CD4-positive, alpha-beta T cell (primary cell): ENCODE measurements at regions not wholly inside any gene's neighbourhood (a gene's known extent, or its start where the extent isn't known, plus 50 kb on each side); places are given as distances from the start of the nearest gene placed in this dataset.

Experiments
- ATAC-seq: fragments of 200-7000 bp; cut with Tn5 transposase; one replicate; pipeline ENCODE4 v1.10.0; 2022; ENCODE audit warnings: mild to moderate bottlenecking; ENCODE audit not compliant: poor library complexity
- CTCF ChIA-PET: fragments of 350-600 bp; sonication (Branson Sonifier 250); formaldehyde crosslinking; loops from one replicate; lab custom pipeline; 2021; ENCODE audit warnings: antibody characterized with exemption, inconsistent platforms; lab: Charles Lee
- POLR2A ChIA-PET: fragments of 350-600 bp; sonication (Branson Sonifier 250); formaldehyde crosslinking; loops from one replicate; lab custom pipeline; 2021; ENCODE audit warnings: antibody characterized with exemption, inconsistent platforms; lab: Charles Lee
- DNase-seq, 14 experiments: peaks; one replicate each; pipeline ENCODE4 v3.0.0-alpha.2; 2013 to 2020; ENCODE audit warnings: mixed read lengths in 2 of 14
- H3K27ac ChIP-seq, 2 donors: one replicate each; pipeline versions ENCODE4 v1.5.1 to v1.7.0; 2013; ENCODE audit warnings: low read length in 2 of 2, low read depth in 1 of 2, mild to moderate bottlenecking in 1 of 2
- H3K27me3 ChIP-seq, 2 experiments: 1 replicate in 1 of 2; 2 replicates in 1 of 2; pipeline versions ENCODE4 v1.6.1 to v1.7.0; 2013; ENCODE audit warnings: low read length in 2 of 2, control low read depth in 1 of 2, mild to moderate bottlenecking in 1 of 2, moderate library complexity in 1 of 2; ENCODE audit not compliant: insufficient read depth in 2 of 2, control insufficient read depth in 1 of 2
- H3K36me3 ChIP-seq: one replicate; pipeline ENCODE4 v1.6.1; 2013; ENCODE audit warnings: low read length, control low read depth; ENCODE audit not compliant: insufficient read depth
- H3K4me1 ChIP-seq: one replicate; pipeline ENCODE4 v1.6.1; 2013; ENCODE audit warnings: low read length, control low read depth; ENCODE audit not compliant: insufficient read depth
- H3K4me3 ChIP-seq: one replicate; pipeline ENCODE4 v1.5.1; 2013; ENCODE audit warnings: mild to moderate bottlenecking, low read length, moderate library complexity
- H3K9me3 ChIP-seq, 2 experiments: 1 replicate in 1 of 2; 2 replicates in 1 of 2; pipeline versions ENCODE4 v1.6.1 to v1.7.0; 2013; ENCODE audit warnings: low read length in 2 of 2, mild to moderate bottlenecking in 2 of 2, control low read depth in 1 of 2, moderate library complexity in 1 of 2; ENCODE audit not compliant: control insufficient read depth in 1 of 2, insufficient read depth in 1 of 2
- H3K27ac Mint-ChIP-seq: one replicate; pipeline ENCODE4 v1.8.0; 2020; ENCODE audit warnings: mixed read lengths
- H3K27me3 Mint-ChIP-seq: one replicate; pipeline ENCODE4 v1.8.0; 2021; ENCODE audit warnings: mixed read lengths
- H3K36me3 Mint-ChIP-seq: one replicate; pipeline ENCODE4 v1.8.0; 2021; ENCODE audit warnings: low read depth, mixed read lengths
- H3K4me1 Mint-ChIP-seq: one replicate; pipeline ENCODE4 v1.8.0; 2021; ENCODE audit warnings: low read depth, mixed read lengths
- H3K4me3 Mint-ChIP-seq: one replicate; pipeline ENCODE4 v1.8.0; 2020; ENCODE audit warnings: mild to moderate bottlenecking, mixed read lengths
- H3K9me3 Mint-ChIP-seq: one replicate; pipeline ENCODE4 v1.8.0; 2020; ENCODE audit warnings: mixed read lengths
- intact Hi-C, 2 experiments: fragments of 100-400 bp; cut with DNase I in 1 of 2; cut with micrococcal nuclease in 1 of 2; formaldehyde crosslinking; loops; one replicate each; pipeline versions ENCODE4 v1.15.1 to v1.9.0; 2023 to 2025; cut with DNase I, micrococcal nuclease
- TF ChIP-seq, protein P1 (sequence below): fragments of 200-600 bp; IDR thresholded peaks from one replicate; pipeline ENCODE4 v1.8.0; 2022; ENCODE audit warnings: antibody characterized with exemption, mild to moderate bottlenecking

- peaks cover 18% of the 10 kb centered on the region for H3K9me3 Mint-ChIP-seq
- ChIA-PET CTCF (no interaction called here), POLR2A (no interaction called here)
- intact Hi-C loops: no loop called here
- Histone ChIP-seq H3K27me3 (no peaks in the 10 kb centered on the region), H3K9me3 (peaks cover 9 to 30% of the 10 kb centered on the region in 2 experiments), H3K27ac (no peak overlapping the region), H3K4me1 (no peaks in the 10 kb centered on the region), H3K36me3 (no peaks in the 10 kb centered on the region), H3K4me3 (no peak overlapping the region)
- no peak for ATAC-seq
- no peak overlapping the region for H3K4me3 Mint-ChIP-seq
- H3K4me1 Mint-ChIP-seq: no peaks in the 10 kb centered on the region
- H3K27me3 Mint-ChIP-seq: no peaks in the 10 kb centered on the region
- TF ChIP-seq, protein P1, sequence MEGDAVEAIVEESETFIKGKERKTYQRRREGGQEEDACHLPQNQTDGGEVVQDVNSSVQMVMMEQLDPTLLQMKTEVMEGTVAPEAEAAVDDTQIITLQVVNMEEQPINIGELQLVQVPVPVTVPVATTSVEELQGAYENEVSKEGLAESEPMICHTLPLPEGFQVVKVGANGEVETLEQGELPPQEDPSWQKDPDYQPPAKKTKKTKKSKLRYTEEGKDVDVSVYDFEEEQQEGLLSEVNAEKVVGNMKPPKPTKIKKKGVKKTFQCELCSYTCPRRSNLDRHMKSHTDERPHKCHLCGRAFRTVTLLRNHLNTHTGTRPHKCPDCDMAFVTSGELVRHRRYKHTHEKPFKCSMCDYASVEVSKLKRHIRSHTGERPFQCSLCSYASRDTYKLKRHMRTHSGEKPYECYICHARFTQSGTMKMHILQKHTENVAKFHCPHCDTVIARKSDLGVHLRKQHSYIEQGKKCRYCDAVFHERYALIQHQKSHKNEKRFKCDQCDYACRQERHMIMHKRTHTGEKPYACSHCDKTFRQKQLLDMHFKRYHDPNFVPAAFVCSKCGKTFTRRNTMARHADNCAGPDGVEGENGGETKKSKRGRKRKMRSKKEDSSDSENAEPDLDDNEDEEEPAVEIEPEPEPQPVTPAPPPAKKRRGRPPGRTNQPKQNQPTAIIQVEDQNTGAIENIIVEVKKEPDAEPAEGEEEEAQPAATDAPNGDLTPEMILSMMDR: no peak
- no peak overlapping the region for H3K27ac Mint-ChIP-seq
- peaks cover 44% of the 10 kb centered on the region for H3K36me3 Mint-ChIP-seq
- no peak for DNase-seq
Observed at GRCh38 chr16:11485676-11486075, 101.0 kb downstream of the LITAF start.

DNA sequence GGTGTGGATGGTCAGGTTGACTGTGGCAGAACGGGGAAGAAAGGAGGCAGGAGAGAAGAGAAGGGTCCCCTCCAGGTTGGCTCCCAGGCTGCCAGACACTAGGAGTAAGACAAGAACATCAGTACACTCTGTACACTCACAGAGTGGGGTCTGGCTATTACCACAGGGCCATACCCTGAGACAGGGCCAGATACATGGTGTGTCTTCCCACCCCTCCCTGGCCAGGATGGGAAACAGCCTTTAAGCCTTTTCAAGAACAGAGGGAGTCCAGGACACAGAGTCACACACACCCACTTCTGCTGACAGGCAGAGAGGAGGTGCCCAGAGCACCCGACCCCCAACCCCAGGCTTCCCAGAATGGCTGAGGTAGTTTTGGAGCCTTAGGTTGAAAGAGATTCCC is 99.4 kb downstream of the LITAF start:
- ChIA-PET CTCF (no interaction called here), POLR2A (no interaction called here)
- peaks cover 33% of the 10 kb centered on the region for H3K36me3 Mint-ChIP-seq

DNA sequence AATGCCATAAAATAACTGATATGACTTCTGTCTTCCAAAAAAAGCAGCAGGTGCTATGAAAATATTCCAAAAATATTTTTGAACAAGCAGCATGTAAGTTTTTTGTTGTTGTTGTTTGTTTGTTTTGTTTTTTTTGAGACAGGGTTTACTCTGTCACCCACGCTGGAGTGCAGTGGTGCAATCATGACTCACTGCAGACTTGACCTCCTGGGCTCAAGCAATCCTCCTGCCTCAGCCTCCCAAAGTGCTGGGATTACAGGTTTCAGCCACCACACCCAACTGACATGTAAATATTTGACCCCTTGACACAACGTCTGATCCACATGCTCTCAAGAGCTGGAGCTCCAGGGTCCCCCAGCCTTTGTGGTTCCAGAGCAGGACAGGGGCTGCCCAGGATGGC is 98.4 kb downstream of the LITAF start:
- H3K27me3 ChIP-seq: no peaks in the 10 kb centered on the region
- ChIA-PET POLR2A (no interaction called here), CTCF (no interaction called here)
- Mint-ChIP-seq H3K9me3 (peaks cover 9% of the 10 kb centered on the region), H3K36me3 (peaks cover 26% of the 10 kb centered on the region), H3K4me3 (no peak overlapping the region), H3K27ac (no peak overlapping the region), H3K4me1 (no peaks in the 10 kb centered on the region), H3K27me3 (no peaks in the 10 kb centered on the region)
- intact Hi-C loops: no loop called here
- ATAC-seq (no peak), DNase-seq (no peak)
- H3K36me3 ChIP-seq: no peaks in the 10 kb centered on the region
- peaks cover 5 to 27% of the 10 kb centered on the region in 2 experiments for H3K9me3 ChIP-seq
- H3K27ac ChIP-seq: no peak overlapping the region
- TF ChIP-seq, protein P1: no peak
- no peaks in the 10 kb centered on the region for H3K4me1 ChIP-seq
- H3K4me3 ChIP-seq: no peak overlapping the region

More for the DNA sequence above, 99.4 kb downstream of the LITAF start:
- Histone ChIP-seq H3K27me3 (no peaks in the 10 kb centered on the region), H3K4me3 (no peak overlapping the region), H3K27ac (no peak overlapping the region), H3K36me3 (no peaks in the 10 kb centered on the region), H3K4me1 (no peaks in the 10 kb centered on the region), H3K9me3 (peaks cover 5 to 27% of the 10 kb centered on the region in 2 experiments)
- TF ChIP-seq, protein P1: no peak
- Mint-ChIP-seq H3K27ac (no peak overlapping the region), H3K4me1 (no peaks in the 10 kb centered on the region), H3K4me3 (no peak overlapping the region), H3K27me3 (no peaks in the 10 kb centered on the region), H3K9me3 (peaks cover 14% of the 10 kb centered on the region)
- DNase-seq: no peak
- intact Hi-C loops: no loop called here
- no peak for ATAC-seq
